IMR-90 (cell line): ENCODE measurements at regions not wholly inside any gene's neighbourhood (a gene's known extent, or its start where the extent isn't known, plus 50 kb on each side); places are given as distances from the start of the nearest gene placed in this dataset.

Experiments
- ATAC-seq: fragments of 200-7000 bp; cut with Tn5 transposase; 2 replicates; pipeline ENCODE4 v1.9.1; 2020; ENCODE audit warnings: low read depth, mild to moderate bottlenecking, moderate library complexity
- BruUV-seq: library from RNA; stranded (reverse); fragments of 400-500 nt; replicated peaks from 2 replicates; lab custom pipeline; 2021; lab: Mats Ljungman, UMichigan
- CTCF ChIA-PET: fragments of 300-600 bp; formaldehyde crosslinking; extraction: SDS; loops from one replicate; lab custom pipeline; 2021; ENCODE audit warnings: antibody characterized with exemption; lab: Yijun Ruan, JAX
- POLR2A ChIA-PET: fragments of 300-600 bp; sonication (Branson Sonifier 250); formaldehyde crosslinking; loops from one replicate; lab custom pipeline; 2022; ENCODE audit warnings: antibody characterized with exemption; ENCODE audit not compliant: unreplicated experiment; lab: Charles Lee
- DNase-seq: peaks from one replicate; pipeline ENCODE4 v3.0.0; 2013
- H2AFZ ChIP-seq: replicated peaks from 2 replicates; pipeline ENCODE3; 2013; ENCODE audit warnings: low read length, mild to moderate bottlenecking; ENCODE audit not compliant: poor library complexity
- H2AK5ac ChIP-seq: 2 replicates; pipeline ENCODE4 v1.6.1; 2013; ENCODE audit warnings: low read depth, low read length, inconsistent platforms
- H2AK9ac ChIP-seq: replicated peaks from 2 replicates; pipeline ENCODE3; 2013; ENCODE audit warnings: mild to moderate bottlenecking, low read depth, low read length, moderate library complexity; ENCODE audit not compliant: poor library complexity
- H2BK120ac ChIP-seq: 2 replicates; pipeline ENCODE4 v1.6.1; 2013; ENCODE audit warnings: low read depth, low read length, inconsistent platforms
- H2BK15ac ChIP-seq: 3 replicates; pipeline ENCODE4 v1.6.1; 2013; ENCODE audit warnings: low read depth, low read length, inconsistent platforms
- H2BK20ac ChIP-seq: 2 replicates; pipeline ENCODE4 v1.6.1; 2013; ENCODE audit warnings: low read depth, mild to moderate bottlenecking, inconsistent platforms, low read length, moderate library complexity
- H2BK5ac ChIP-seq: 2 replicates; pipeline ENCODE4 v1.6.1; 2013; ENCODE audit warnings: mild to moderate bottlenecking, low read depth, low read length, inconsistent platforms; ENCODE audit not compliant: poor library complexity, severe bottlenecking
- H3K14ac ChIP-seq: replicated peaks from 2 replicates; pipeline ENCODE4 v1.6.1; 2013; ENCODE audit warnings: low read depth, low read length, inconsistent platforms
- H3K18ac ChIP-seq: 2 replicates; pipeline ENCODE4 v1.6.1; 2013; ENCODE audit warnings: low read depth, low read length, control low read depth
- H3K23ac ChIP-seq: 2 replicates; pipeline ENCODE4 v1.6.1; 2013; ENCODE audit warnings: low read depth, low read length, inconsistent platforms
- H3K27ac ChIP-seq: 2 replicates; pipeline ENCODE4 v1.5.1; 2013; ENCODE audit warnings: mild to moderate bottlenecking, control low read depth, low read length; ENCODE audit not compliant: insufficient read depth
- H3K27me3 ChIP-seq: 2 replicates; pipeline ENCODE4 v1.6.1; 2013; ENCODE audit warnings: low read length; ENCODE audit not compliant: control insufficient read depth, insufficient read depth
- H3K36me3 ChIP-seq: 2 replicates; pipeline ENCODE4 v1.6.1; 2013; ENCODE audit warnings: low read length, mixed read lengths; ENCODE audit not compliant: control insufficient read depth, insufficient read depth
- H3K4ac ChIP-seq: 2 replicates; pipeline ENCODE4 v1.6.1; 2013; ENCODE audit warnings: low read depth, low read length, inconsistent platforms
- H3K4me1 ChIP-seq: 2 replicates; pipeline ENCODE4 v1.6.1; 2013; ENCODE audit warnings: low read length, mixed read lengths; ENCODE audit not compliant: control insufficient read depth, insufficient read depth
- H3K4me2 ChIP-seq: 2 replicates; pipeline ENCODE4 v1.6.1; 2013; ENCODE audit warnings: low read depth, mild to moderate bottlenecking, control low read depth, low read length, moderate library complexity
- H3K4me3 ChIP-seq: 2 replicates; pipeline ENCODE4 v1.5.1; 2013; ENCODE audit warnings: low read depth, mild to moderate bottlenecking, control low read depth, low read length, moderate library complexity; ENCODE audit not compliant: insufficient read depth
- H3K56ac ChIP-seq: 2 replicates; pipeline ENCODE4 v1.6.1; 2013; ENCODE audit warnings: low read length, inconsistent platforms; ENCODE audit not compliant: insufficient read depth; ENCODE audit errors: extremely low read depth
- H3K79me1 ChIP-seq, 2 experiments: 2 replicates each; pipeline ENCODE4 v1.6.1; 2013; ENCODE audit warnings: low read length in 2 of 2, inconsistent platforms in 1 of 2, low read depth in 1 of 2
- H3K9ac ChIP-seq: 2 replicates; pipeline ENCODE4 v1.6.1; 2013; ENCODE audit warnings: low read depth, low read length, control low read depth
- H3K9me1 ChIP-seq: 2 replicates; pipeline ENCODE4 v1.6.1; 2013; ENCODE audit warnings: low read length, inconsistent platforms; ENCODE audit not compliant: insufficient read depth
- H3K9me3 ChIP-seq: 2 replicates; pipeline ENCODE4 v1.6.1; 2013; ENCODE audit warnings: low read length; ENCODE audit not compliant: control insufficient read depth, insufficient read depth
- H4K20me1 ChIP-seq: 2 replicates; pipeline ENCODE4 v1.6.1; 2013; ENCODE audit warnings: low read length, inconsistent platforms; ENCODE audit not compliant: insufficient read depth
- H4K5ac ChIP-seq: 2 replicates; pipeline ENCODE4 v1.6.1; 2013; ENCODE audit warnings: mild to moderate bottlenecking, low read depth, low read length, control low read depth
- H4K8ac ChIP-seq, 2 experiments: 2 replicates each; pipeline ENCODE4 v1.6.1; 2013; ENCODE audit warnings: low read depth in 2 of 2, low read length in 2 of 2, control low read depth in 1 of 2, inconsistent platforms in 1 of 2
- H4K91ac ChIP-seq: 2 replicates; pipeline ENCODE4 v1.6.1; 2013; ENCODE audit warnings: low read depth, low read length, inconsistent platforms; ENCODE audit not compliant: insufficient read depth
- BHLHE40 ChIP-seq: fragments of 150-350 bp; IDR thresholded peaks from 2 replicates; pipeline ENCODE4 v1.6.1; 2016; ENCODE audit warnings: mild to moderate bottlenecking, low read depth, low read length
- CEBPB ChIP-seq: IDR thresholded peaks from 2 replicates; pipeline ENCODE4 v1.6.1; 2012; ENCODE audit warnings: low read depth, low read length, improper control_type of control experiment
- CHD1 ChIP-seq: IDR thresholded peaks from 2 replicates; pipeline ENCODE4 v1.6.1; 2012; ENCODE audit warnings: low read depth, low read length, improper control_type of control experiment
- FOS ChIP-seq: fragments of 150-350 bp; IDR thresholded peaks from 2 replicates; pipeline ENCODE4 v1.6.1; 2016; ENCODE audit warnings: low read depth, low read length
- MAFK ChIP-seq: IDR thresholded peaks from 2 replicates; pipeline ENCODE4 v1.6.1; 2012; ENCODE audit warnings: low read depth, low read length, improper control_type of control experiment
- MAZ ChIP-seq: IDR thresholded peaks from 2 replicates; pipeline ENCODE4 v1.6.1; 2012; ENCODE audit warnings: low read depth, mild to moderate bottlenecking, low read length, improper control_type of control experiment, moderate library complexity, borderline replicate concordance
- MXI1 ChIP-seq: IDR thresholded peaks from 2 replicates; pipeline ENCODE4 v1.6.1; 2012; ENCODE audit warnings: low read depth, mild to moderate bottlenecking, low read length, moderate library complexity, borderline replicate concordance
- NFE2L2 ChIP-seq: fragments of 150-350 bp; IDR thresholded peaks from 2 replicates; pipeline ENCODE4 v1.6.1; 2016; ENCODE audit warnings: low read depth, mild to moderate bottlenecking, low read length
- POLR2A ChIP-seq: IDR thresholded peaks from 2 replicates; pipeline ENCODE4 v1.6.1; 2012; ENCODE audit warnings: mild to moderate bottlenecking, low read depth, low read length
- RAD21 ChIP-seq: IDR thresholded peaks from 2 replicates; pipeline ENCODE4 v1.6.1; 2012; ENCODE audit warnings: low read length, improper control_type of control experiment
- RCOR1 ChIP-seq: IDR thresholded peaks from 2 replicates; pipeline ENCODE4 v1.6.1; 2012; ENCODE audit warnings: mild to moderate bottlenecking, low read length, improper control_type of control experiment; ENCODE audit not compliant: insufficient replicate concordance
- RFX5 ChIP-seq: IDR thresholded peaks from 2 replicates; pipeline ENCODE4 v1.8.0; 2012; ENCODE audit warnings: low read depth, mild to moderate bottlenecking, low read length, moderate library complexity
- SMC3 ChIP-seq: fragments of 150-350 bp; IDR thresholded peaks from 2 replicates; pipeline ENCODE4 v1.6.1; 2016; ENCODE audit warnings: low read depth, mild to moderate bottlenecking, antibody characterized with exemption, low read length, moderate library complexity
- WGBS, 2 experiments: methylation state at CpG; one replicate each; pipeline versions ENCODE4 v1.1.5 to v1.1.7; 2013; ENCODE audit warnings: missing lambda C conversion rate in 2 of 2; ENCODE audit not compliant: insufficient read length in 1 of 2; ENCODE audit errors: extremely low coverage in 2 of 2; 5-methylcytosine and 5-hydroxymethylcytosine counted together
- dilution Hi-C: fragments of 300-500 bp; cut with HindIII; formaldehyde crosslinking; loops from one replicate; pipeline ENCODE4 v1.14.3; 2018; ENCODE audit warnings: low sequenced_read_pairs; ENCODE audit not compliant: unreplicated experiment
- in situ Hi-C: fragments of 300-500 bp; cut with MboI; formaldehyde crosslinking; loops from 3 replicates; pipeline ENCODE4 v1.14.3; 2019; ENCODE audit warnings: low sequenced_read_pairs, inconsistent platforms, mixed read lengths
- intact Hi-C: fragments of 100-400 bp; cut with micrococcal nuclease; formaldehyde crosslinking; loops from 2 replicates; pipeline ENCODE4 v1.10.0; 2022
- TF ChIP-seq, protein P1 (sequence below): conservative IDR thresholded peaks from 2 replicates; pipeline ENCODE4 v1.5.1; 2012; ENCODE audit warnings: mild to moderate bottlenecking, low read depth, low read length, improper control_type of control experiment
- TF ChIP-seq, protein P2 (sequence below): fragments of 150-350 bp; IDR thresholded peaks from 2 replicates; pipeline ENCODE4 v1.6.1; 2016; ENCODE audit warnings: low read depth, mild to moderate bottlenecking, low read length, moderate library complexity, borderline replicate concordance
- TF ChIP-seq, protein P3 (sequence below): fragments of 150-350 bp; IDR thresholded peaks from 2 replicates; pipeline ENCODE4 v1.6.1; 2017; ENCODE audit warnings: mild to moderate bottlenecking, antibody characterized with exemption, low read length, low read depth

DNA sequence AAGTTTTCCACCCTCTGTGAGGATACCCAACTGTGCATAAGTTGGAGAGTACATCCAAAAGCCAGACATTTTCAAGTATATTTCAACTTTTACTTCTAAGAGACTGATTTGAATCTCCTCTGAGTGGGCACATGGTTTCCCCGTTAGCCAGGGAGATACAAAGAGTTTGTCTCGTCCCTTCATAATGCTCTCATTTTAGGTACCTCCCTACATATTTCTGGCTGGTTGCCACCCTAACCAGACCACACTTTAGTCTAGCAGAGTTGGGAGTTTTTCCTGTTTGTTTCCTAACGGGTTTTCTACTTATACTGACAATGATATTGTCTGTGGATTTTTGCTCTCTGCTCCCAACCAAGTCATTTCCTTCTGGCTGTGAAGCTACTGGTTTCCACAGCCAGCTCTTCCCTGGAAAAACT lies 180.3 kb downstream of the CCDC71L start:
- in situ Hi-C loops (no loop called here), intact Hi-C loops (no loop called here), dilution Hi-C loops (no loop called here)
- TF ChIP-seq NFE2L2 (no peak), MXI1 (no peak), CEBPB (no peak), POLR2A (no peak), SMC3 (no peak), MAFK (no peak), MAZ (no peak), FOS (no peak), RCOR1 (no peak), RFX5 (no peak), BHLHE40 (no peak), CHD1 (no peak), RAD21 (no peak)
- TF ChIP-seq, protein P1, sequence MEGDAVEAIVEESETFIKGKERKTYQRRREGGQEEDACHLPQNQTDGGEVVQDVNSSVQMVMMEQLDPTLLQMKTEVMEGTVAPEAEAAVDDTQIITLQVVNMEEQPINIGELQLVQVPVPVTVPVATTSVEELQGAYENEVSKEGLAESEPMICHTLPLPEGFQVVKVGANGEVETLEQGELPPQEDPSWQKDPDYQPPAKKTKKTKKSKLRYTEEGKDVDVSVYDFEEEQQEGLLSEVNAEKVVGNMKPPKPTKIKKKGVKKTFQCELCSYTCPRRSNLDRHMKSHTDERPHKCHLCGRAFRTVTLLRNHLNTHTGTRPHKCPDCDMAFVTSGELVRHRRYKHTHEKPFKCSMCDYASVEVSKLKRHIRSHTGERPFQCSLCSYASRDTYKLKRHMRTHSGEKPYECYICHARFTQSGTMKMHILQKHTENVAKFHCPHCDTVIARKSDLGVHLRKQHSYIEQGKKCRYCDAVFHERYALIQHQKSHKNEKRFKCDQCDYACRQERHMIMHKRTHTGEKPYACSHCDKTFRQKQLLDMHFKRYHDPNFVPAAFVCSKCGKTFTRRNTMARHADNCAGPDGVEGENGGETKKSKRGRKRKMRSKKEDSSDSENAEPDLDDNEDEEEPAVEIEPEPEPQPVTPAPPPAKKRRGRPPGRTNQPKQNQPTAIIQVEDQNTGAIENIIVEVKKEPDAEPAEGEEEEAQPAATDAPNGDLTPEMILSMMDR = no peak
- TF ChIP-seq, protein P2, sequence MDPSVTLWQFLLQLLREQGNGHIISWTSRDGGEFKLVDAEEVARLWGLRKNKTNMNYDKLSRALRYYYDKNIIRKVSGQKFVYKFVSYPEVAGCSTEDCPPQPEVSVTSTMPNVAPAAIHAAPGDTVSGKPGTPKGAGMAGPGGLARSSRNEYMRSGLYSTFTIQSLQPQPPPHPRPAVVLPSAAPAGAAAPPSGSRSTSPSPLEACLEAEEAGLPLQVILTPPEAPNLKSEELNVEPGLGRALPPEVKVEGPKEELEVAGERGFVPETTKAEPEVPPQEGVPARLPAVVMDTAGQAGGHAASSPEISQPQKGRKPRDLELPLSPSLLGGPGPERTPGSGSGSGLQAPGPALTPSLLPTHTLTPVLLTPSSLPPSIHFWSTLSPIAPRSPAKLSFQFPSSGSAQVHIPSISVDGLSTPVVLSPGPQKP = no peak
- TF ChIP-seq, protein P3, sequence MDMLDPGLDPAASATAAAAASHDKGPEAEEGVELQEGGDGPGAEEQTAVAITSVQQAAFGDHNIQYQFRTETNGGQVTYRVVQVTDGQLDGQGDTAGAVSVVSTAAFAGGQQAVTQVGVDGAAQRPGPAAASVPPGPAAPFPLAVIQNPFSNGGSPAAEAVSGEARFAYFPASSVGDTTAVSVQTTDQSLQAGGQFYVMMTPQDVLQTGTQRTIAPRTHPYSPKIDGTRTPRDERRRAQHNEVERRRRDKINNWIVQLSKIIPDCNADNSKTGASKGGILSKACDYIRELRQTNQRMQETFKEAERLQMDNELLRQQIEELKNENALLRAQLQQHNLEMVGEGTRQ = no peak
- no peaks in the 10 kb centered on the region for H4K20me1 ChIP-seq
- POLR2A ChIA-PET = no interaction called here
- H2BK5ac ChIP-seq = no peak overlapping the region
- DNase-seq (no peak), ATAC-seq (no peak; the same call in 1 of the 2 replicates)
- 0 out of 2 replicates have a peak overlapping the region, but pooled peaks have one; percentile 8 for H3K56ac ChIP-seq
- peak overlapping the region; percentile 67 for H3K4ac ChIP-seq
- H3K23ac ChIP-seq = 0 out of 2 replicates have a peak overlapping the region, but pooled peaks have one; percentile 83
- peaks cover 15% of the 10 kb centered on the region for H3K4me1 ChIP-seq
- no peaks in the 10 kb centered on the region for H3K36me3 ChIP-seq
- WGBS, 2 experiments = no CpG with 5 or more reads among the region's 3 CpGs
- peak overlapping the region; percentile 52; the same call in 1 of the 2 replicates for H3K18ac ChIP-seq
- peaks cover 12% of the 10 kb centered on the region for H3K9me1 ChIP-seq
- H3K4me3 ChIP-seq = no peak overlapping the region
- peak overlapping the region; percentile 56; the same call in 1 of the 2 replicates for H2BK20ac ChIP-seq
- no peak overlapping the region; the same call in 2 of the 3 replicates for H2BK15ac ChIP-seq
- H3K14ac ChIP-seq = peak overlapping the region; percentile 71
- no peak overlapping the region for H2AK9ac ChIP-seq
- H4K5ac ChIP-seq = no peak overlapping the region
- no peaks in the 10 kb centered on the region for H3K9me3 ChIP-seq
- H3K27me3 ChIP-seq = no peaks in the 10 kb centered on the region
- H2AFZ ChIP-seq = no peak overlapping the region
- no peak overlapping the region for H3K27ac ChIP-seq
- H3K9ac ChIP-seq = no peak overlapping the region
- no TSS peak for BruUV-seq
- no peak overlapping the region for H3K4me2 ChIP-seq
- no peak overlapping the region for H2AK5ac ChIP-seq
- H4K91ac ChIP-seq = no peak overlapping the region
- peak overlapping the region in 1 of 2 experiments; percentile 40; a peak in 1 of 4 replicates for H4K8ac ChIP-seq
- CTCF ChIA-PET = no interaction called here
- H2BK120ac ChIP-seq = peak overlapping the region; percentile 68; the same call in 1 of the 2 replicates
- H3K79me1 ChIP-seq = 0 out of 4 replicates have a peak, but pooled peaks cover 0 to 3% of the 10 kb centered on the region in 2 experiments
